ENCODE measurements at regions not wholly inside any gene's neighbourhood (a gene's known extent, or its start where the extent isn't known, plus 50 kb on each side); places are given as distances from the start of the nearest gene placed in this dataset.

- H4K91ac ChIP-seq (ENCODE audit: insufficient read length, low read depth, low read length), result no peak overlapping the region
- H2BK12ac ChIP-seq (ENCODE audit: insufficient read length, low read depth, low read length), result no peak overlapping the region
- Mint-ChIP-seq H3K36me3 (ENCODE audit: insufficient read depth in 1 of 3, low read depth in 3 of 3) (peaks cover 7 to 26% (median 7%) of the 10 kb centered on the region in 3 experiments), H3K27me3 (ENCODE audit: low read depth) (peaks cover 22% of the 10 kb centered on the region), H3K4me1 (peaks cover 7% of the 10 kb centered on the region in 2 experiments), H3K4me3 (no peak overlapping the region), H3K27ac (no peak overlapping the region), H3K9me3 (peaks cover 14 to 25% of the 10 kb centered on the region in 2 experiments)
- H4K8ac ChIP-seq (replicated peaks; ENCODE audit: insufficient read length, low read depth, low read length), result no peak overlapping the region
- H2BK15ac ChIP-seq (ENCODE audit: low read depth, low read length), result no peak overlapping the region
- H3K9ac ChIP-seq (ENCODE audit: extremely low read depth, insufficient read length, low read length), result no peak overlapping the region
- no peak overlapping the region for H3K23ac ChIP-seq (ENCODE audit: insufficient read length, low read depth, low read length)
- no peak overlapping the region for H3K18ac ChIP-seq (ENCODE audit: insufficient read length, low read depth, low read length)
- no peaks in the 10 kb centered on the region for H3K79me1 ChIP-seq (ENCODE audit: insufficient read depth, low read depth, low read length, poor library complexity, severe bottlenecking)
- no peak overlapping the region for H2AK5ac ChIP-seq (ENCODE audit: insufficient read length, low read length)
- no peak overlapping the region for H3K27ac ChIP-seq (ENCODE audit: insufficient read length, low read depth, low read length)
- H2BK120ac ChIP-seq (ENCODE audit: low read depth, low read length, poor library complexity, severe bottlenecking), result no peak overlapping the region
- H3K4ac ChIP-seq (ENCODE audit: low read depth, low read length), result no peak overlapping the region
- no peaks in the 10 kb centered on the region for H3K9me3 ChIP-seq (ENCODE audit: control insufficient read depth, low read depth, low read length)
- no peak overlapping the region for H4K5ac ChIP-seq (ENCODE audit: insufficient read length, low read depth, low read length)
- H2BK20ac ChIP-seq (ENCODE audit: low read depth, low read length, poor library complexity, severe bottlenecking), result no peak overlapping the region
- H3K14ac ChIP-seq (ENCODE audit: insufficient read depth, low read length), result no peak overlapping the region
- no peak overlapping the region for H3T11ph ChIP-seq (ENCODE audit: low read length)
- TF ChIP-seq CTCF (conservative IDR thresholded peaks at IDR 0.05), result no peak
- H3K56ac ChIP-seq (ENCODE audit: insufficient read length, low read depth, low read length), result no peak overlapping the region
- no peaks in the 10 kb centered on the region for H3K23me2 ChIP-seq (ENCODE audit: insufficient read length, low read depth, low read length, poor library complexity, severe bottlenecking)
- no peak overlapping the region for H2BK5ac ChIP-seq (ENCODE audit: insufficient read length, low read length)
- H2AFZ ChIP-seq (ENCODE audit: low read length), result no peak overlapping the region
- H4K20me1 ChIP-seq (ENCODE audit: control insufficient read depth, insufficient read depth, insufficient read length), result no peaks in the 10 kb centered on the region
- H3K27me3 ChIP-seq (ENCODE audit: insufficient read depth, low read length), result no peaks in the 10 kb centered on the region
- WGBS (ENCODE audit: extremely low coverage, insufficient read length, low lambda C conversion rate), result no CpG with 5 or more reads among the region's 1 CpG
- H3K4me1 ChIP-seq (ENCODE audit: insufficient read depth, low read length), result no peaks in the 10 kb centered on the region
- no peaks in the 10 kb centered on the region for H3K79me2 ChIP-seq (ENCODE audit: insufficient read depth, low read length)
- no peak overlapping the region for H3K4me2 ChIP-seq (ENCODE audit: insufficient read depth, insufficient read length, low read length)
- DNase-seq, result no peak
These were observed 186.5 kb upstream of the LHX5 start for GRCh38 chr12:113658006-113658655.

Data from H9 (cell line).